ENCODE measurements at regions not wholly inside any gene's neighbourhood (a gene's known extent, or its start where the extent isn't known, plus 50 kb on each side); places are given as distances from the start of the nearest gene placed in this dataset.

- H4K91ac ChIP-seq (ENCODE audit: insufficient read depth, low read depth, low read length), result no peak overlapping the region
- H2BK15ac ChIP-seq (ENCODE audit: low read depth, low read length), result no peak overlapping the region
- no peak overlapping the region for H3K56ac ChIP-seq (ENCODE audit: extremely low read depth, insufficient read depth, low read length)
- TF ChIP-seq CHD1 (IDR thresholded peaks at IDR 0.05; ENCODE audit: low read depth, low read length) (no peak), RAD21 (IDR thresholded peaks at IDR 0.05; ENCODE audit: low read length) (no peak), MXI1 (IDR thresholded peaks at IDR 0.05; ENCODE audit: borderline replicate concordance, low read depth, low read length) (no peak), NFE2L2 (IDR thresholded peaks at IDR 0.05; ENCODE audit: low read depth, low read length) (no peak), RCOR1 (IDR thresholded peaks at IDR 0.05; ENCODE audit: insufficient replicate concordance, low read length) (no peak), ELK1 (IDR thresholded peaks at IDR 0.05; ENCODE audit: borderline replicate concordance, low read depth, low read length) (no peak), POLR2A (IDR thresholded peaks at IDR 0.05; ENCODE audit: low read depth, low read length) (no peak), SMC3 (IDR thresholded peaks at IDR 0.05; ENCODE audit: low read depth, low read length) (no peak), MAFK (IDR thresholded peaks at IDR 0.05; ENCODE audit: low read depth, low read length) (no peak)
- DNase-seq (no peak), ATAC-seq (ENCODE audit: low read depth) (no peak)
- no peak overlapping the region for H3K4me2 ChIP-seq (ENCODE audit: low read depth, low read length)
- no peak overlapping the region for H4K8ac ChIP-seq (ENCODE audit: low read depth in 2 of 2, low read length in 2 of 2)
- no peak overlapping the region for H2BK5ac ChIP-seq (ENCODE audit: low read depth, low read length, poor library complexity, severe bottlenecking)
- H3K4me3 ChIP-seq (ENCODE audit: insufficient read depth, low read depth, low read length), result no peak overlapping the region
- no peak overlapping the region for H3K14ac ChIP-seq (replicated peaks; ENCODE audit: low read depth, low read length)
- no TSS peak for BruUV-seq (replicated peaks)
- ChIA-PET CTCF (no interaction called here), POLR2A (ENCODE audit: unreplicated experiment) (no interaction called here)
- peaks cover 6% of the 10 kb centered on the region for H3K4me1 ChIP-seq (ENCODE audit: control insufficient read depth, insufficient read depth, low read length)
- H3K9me3 ChIP-seq (ENCODE audit: control insufficient read depth, insufficient read depth, low read length), result no peaks in the 10 kb centered on the region
- H3K27ac ChIP-seq (ENCODE audit: insufficient read depth, low read length), result no peak overlapping the region
- H3K27me3 ChIP-seq (ENCODE audit: control insufficient read depth, insufficient read depth, low read length), result peaks cover 11% of the 10 kb centered on the region
- H3K36me3 ChIP-seq (ENCODE audit: control insufficient read depth, insufficient read depth, low read length), result no peaks in the 10 kb centered on the region
- intact Hi-C loops (cut with micrococcal nuclease) (no loop called here), dilution Hi-C loops (cut with HindIII; ENCODE audit: low sequenced_read_pairs, unreplicated experiment) (no loop called here), in situ Hi-C loops (cut with MboI; ENCODE audit: low sequenced_read_pairs) (no loop called here)
- no peak overlapping the region for H2AFZ ChIP-seq (replicated peaks; ENCODE audit: low read length, poor library complexity)
- no peak overlapping the region for H4K5ac ChIP-seq (ENCODE audit: low read depth, low read length)
- H3K18ac ChIP-seq (ENCODE audit: low read depth, low read length), result no peak overlapping the region
- no peak overlapping the region for H3K4ac ChIP-seq (ENCODE audit: low read depth, low read length)
- no peak overlapping the region for H2AK9ac ChIP-seq (replicated peaks; ENCODE audit: low read depth, low read length, poor library complexity)
- H2AK5ac ChIP-seq (ENCODE audit: low read depth, low read length), result no peak overlapping the region
- no peaks in the 10 kb centered on the region for H3K79me1 ChIP-seq (ENCODE audit: low read depth in 1 of 2, low read length in 2 of 2)
- WGBS, 2 experiments (ENCODE audit: extremely low coverage in 2 of 2, insufficient read length in 1 of 2), result no CpG with 5 or more reads among the region's 2 CpGs
- H2BK120ac ChIP-seq (ENCODE audit: low read depth, low read length), result no peak overlapping the region
- H4K20me1 ChIP-seq (ENCODE audit: insufficient read depth, low read length), result no peaks in the 10 kb centered on the region
- no peak overlapping the region for H2BK20ac ChIP-seq (ENCODE audit: low read depth, low read length)
- peaks cover 3% of the 10 kb centered on the region; the same call in 1 of the 2 replicates for H3K9me1 ChIP-seq (ENCODE audit: insufficient read depth, low read length)
- no peak overlapping the region for H3K23ac ChIP-seq (ENCODE audit: low read depth, low read length)
- no peak overlapping the region for H3K9ac ChIP-seq (ENCODE audit: low read depth, low read length)
Measured at GRCh38 chr5:71886406-71886805, 167.3 kb downstream of the CARTPT start.

Data from IMR-90 (cell line).